ENCODE measurements at regions not wholly inside any gene's neighbourhood (a gene's known extent, or its start where the extent isn't known, plus 50 kb on each side); places are given as distances from the start of the nearest gene placed in this dataset.

DNA sequence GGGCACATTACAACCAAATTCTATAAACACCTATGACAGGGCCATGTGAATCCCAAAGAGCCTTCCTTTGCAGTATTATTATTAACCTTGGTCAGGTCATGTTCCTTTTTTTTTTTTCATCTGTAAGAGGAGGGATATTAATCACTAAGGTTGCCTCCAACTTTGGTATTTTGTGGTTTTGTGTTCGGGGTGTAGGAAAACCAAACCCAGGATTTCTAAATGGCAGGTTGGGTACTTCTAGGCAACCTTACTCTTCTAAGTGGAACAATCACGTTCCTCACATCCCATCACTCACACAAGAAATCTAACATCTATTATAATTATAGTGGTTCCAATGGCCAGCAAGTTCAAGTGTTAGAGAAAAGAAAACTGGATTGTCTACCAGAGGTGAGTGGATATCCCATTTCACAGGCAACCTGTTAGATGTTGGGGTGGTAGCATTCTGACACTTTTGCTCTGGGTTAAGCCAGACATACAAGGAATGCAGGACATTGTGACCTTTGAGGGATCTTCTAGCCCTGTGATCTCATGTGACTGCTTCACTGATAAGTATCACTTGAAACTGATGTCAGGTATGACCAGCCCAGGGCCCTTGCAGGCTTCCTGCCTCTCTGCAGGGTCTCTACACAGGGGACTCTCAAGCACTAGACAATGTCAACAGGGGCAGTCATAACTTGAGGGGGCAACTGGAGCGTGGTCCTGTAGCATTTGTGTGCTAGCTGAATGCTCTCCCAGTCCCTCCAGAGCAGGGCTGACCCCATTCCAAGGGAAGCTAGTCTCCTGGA lies 126.2 kb upstream of the VLDLR start:
- TF ChIP-seq, protein P1, sequence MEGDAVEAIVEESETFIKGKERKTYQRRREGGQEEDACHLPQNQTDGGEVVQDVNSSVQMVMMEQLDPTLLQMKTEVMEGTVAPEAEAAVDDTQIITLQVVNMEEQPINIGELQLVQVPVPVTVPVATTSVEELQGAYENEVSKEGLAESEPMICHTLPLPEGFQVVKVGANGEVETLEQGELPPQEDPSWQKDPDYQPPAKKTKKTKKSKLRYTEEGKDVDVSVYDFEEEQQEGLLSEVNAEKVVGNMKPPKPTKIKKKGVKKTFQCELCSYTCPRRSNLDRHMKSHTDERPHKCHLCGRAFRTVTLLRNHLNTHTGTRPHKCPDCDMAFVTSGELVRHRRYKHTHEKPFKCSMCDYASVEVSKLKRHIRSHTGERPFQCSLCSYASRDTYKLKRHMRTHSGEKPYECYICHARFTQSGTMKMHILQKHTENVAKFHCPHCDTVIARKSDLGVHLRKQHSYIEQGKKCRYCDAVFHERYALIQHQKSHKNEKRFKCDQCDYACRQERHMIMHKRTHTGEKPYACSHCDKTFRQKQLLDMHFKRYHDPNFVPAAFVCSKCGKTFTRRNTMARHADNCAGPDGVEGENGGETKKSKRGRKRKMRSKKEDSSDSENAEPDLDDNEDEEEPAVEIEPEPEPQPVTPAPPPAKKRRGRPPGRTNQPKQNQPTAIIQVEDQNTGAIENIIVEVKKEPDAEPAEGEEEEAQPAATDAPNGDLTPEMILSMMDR (IDR thresholded peaks at IDR 0.05): no peak
- TF ChIP-seq, protein P2, sequence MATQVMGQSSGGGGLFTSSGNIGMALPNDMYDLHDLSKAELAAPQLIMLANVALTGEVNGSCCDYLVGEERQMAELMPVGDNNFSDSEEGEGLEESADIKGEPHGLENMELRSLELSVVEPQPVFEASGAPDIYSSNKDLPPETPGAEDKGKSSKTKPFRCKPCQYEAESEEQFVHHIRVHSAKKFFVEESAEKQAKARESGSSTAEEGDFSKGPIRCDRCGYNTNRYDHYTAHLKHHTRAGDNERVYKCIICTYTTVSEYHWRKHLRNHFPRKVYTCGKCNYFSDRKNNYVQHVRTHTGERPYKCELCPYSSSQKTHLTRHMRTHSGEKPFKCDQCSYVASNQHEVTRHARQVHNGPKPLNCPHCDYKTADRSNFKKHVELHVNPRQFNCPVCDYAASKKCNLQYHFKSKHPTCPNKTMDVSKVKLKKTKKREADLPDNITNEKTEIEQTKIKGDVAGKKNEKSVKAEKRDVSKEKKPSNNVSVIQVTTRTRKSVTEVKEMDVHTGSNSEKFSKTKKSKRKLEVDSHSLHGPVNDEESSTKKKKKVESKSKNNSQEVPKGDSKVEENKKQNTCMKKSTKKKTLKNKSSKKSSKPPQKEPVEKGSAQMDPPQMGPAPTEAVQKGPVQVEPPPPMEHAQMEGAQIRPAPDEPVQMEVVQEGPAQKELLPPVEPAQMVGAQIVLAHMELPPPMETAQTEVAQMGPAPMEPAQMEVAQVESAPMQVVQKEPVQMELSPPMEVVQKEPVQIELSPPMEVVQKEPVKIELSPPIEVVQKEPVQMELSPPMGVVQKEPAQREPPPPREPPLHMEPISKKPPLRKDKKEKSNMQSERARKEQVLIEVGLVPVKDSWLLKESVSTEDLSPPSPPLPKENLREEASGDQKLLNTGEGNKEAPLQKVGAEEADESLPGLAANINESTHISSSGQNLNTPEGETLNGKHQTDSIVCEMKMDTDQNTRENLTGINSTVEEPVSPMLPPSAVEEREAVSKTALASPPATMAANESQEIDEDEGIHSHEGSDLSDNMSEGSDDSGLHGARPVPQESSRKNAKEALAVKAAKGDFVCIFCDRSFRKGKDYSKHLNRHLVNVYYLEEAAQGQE (IDR thresholded peaks at IDR 0.05; ENCODE audit: insufficient read depth in 1 of 2, low read depth in 2 of 2, low read length in 1 of 2): no peak
- no peak for TF ChIP-seq TCF7L2 (IDR thresholded peaks at IDR 0.05; ENCODE audit: low read depth, low read length)

All from Panc1 (cell line).